22Rv1 (cell line): ENCODE measurements at regions not wholly inside any gene's neighbourhood (a gene's known extent, or its start where the extent isn't known, plus 50 kb on each side); places are given as distances from the start of the nearest gene placed in this dataset.

Source experiments
- CTCF ChIP-seq: fragments of 450-650 bp; IDR thresholded peaks from 2 replicates; pipeline ENCODE4 v1.5.1; 2017; ENCODE audit warnings: mild to moderate bottlenecking
- ZFX ChIP-seq: fragments of 450-650 bp; IDR thresholded peaks from 2 replicates; pipeline ENCODE4 v1.6.1; 2017; ENCODE audit warnings: antibody characterized with exemption, borderline replicate concordance

DNA sequence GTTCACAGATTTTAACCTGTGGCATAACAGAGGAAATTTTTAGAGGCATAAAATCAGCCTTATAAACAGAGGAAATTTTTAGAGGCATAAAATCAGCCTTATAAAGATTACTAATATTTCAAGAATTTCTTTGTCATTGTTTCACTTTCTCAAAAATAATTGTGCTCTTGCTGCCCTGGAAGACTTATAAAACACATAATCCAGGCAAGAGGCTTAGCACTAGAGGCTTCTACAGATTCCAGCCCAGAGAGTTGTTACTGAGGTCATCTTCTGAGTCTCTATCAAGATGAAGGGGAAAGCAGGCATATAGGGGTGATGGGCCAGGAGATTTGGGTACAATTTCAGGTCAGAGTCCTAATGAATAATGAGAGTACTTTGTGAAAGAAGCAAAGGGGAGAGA is 85.7 kb downstream of the RFPL4B start:
- no peak for TF ChIP-seq CTCF
- no peak for TF ChIP-seq ZFX
